ENCODE measurements at regions not wholly inside any gene's neighbourhood (a gene's known extent, or its start where the extent isn't known, plus 50 kb on each side); places are given as distances from the start of the nearest gene placed in this dataset.

DNA sequence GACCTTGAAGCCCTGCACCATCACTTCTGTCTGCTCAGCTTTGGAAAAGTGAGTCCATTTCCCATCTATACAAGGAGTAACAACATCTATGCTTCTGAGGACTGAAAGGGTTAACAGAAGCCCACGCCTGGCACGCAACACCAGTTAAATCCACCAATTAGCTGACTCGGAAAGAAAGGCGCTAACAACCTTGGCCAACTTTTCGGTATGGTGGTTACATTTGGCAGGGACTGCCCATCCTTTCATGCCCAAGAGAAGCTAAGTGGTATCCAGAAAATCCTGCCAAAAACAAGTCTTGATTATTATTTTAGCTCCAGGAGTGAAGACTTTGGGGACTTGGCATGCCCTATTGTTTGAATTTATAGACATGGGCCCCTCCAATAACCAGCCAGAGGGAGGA is 202.3 kb upstream of the RPL38 start:
- H3K27ac ChIP-seq (ENCODE audit: low read depth in 1 of 2, low read length in 2 of 2), result no peak overlapping the region
- DNase-seq, result no peak
- ATAC-seq (ENCODE audit: poor library complexity), result no peak
- H3K4me3 ChIP-seq (ENCODE audit: low read length), result no peak overlapping the region
- peaks cover 2% of the 10 kb centered on the region for H3K4me1 ChIP-seq (ENCODE audit: insufficient read depth, low read length)
- no peaks in the 10 kb centered on the region for H3K9me3 Mint-ChIP-seq
- peaks cover 30% of the 10 kb centered on the region for H3K27me3 Mint-ChIP-seq
- ChIA-PET POLR2A (no interaction called here), CTCF (no interaction called here)
- no peak overlapping the region for H3K4me3 Mint-ChIP-seq
- no peak overlapping the region for H3K27ac Mint-ChIP-seq
- TF ChIP-seq, protein P1, sequence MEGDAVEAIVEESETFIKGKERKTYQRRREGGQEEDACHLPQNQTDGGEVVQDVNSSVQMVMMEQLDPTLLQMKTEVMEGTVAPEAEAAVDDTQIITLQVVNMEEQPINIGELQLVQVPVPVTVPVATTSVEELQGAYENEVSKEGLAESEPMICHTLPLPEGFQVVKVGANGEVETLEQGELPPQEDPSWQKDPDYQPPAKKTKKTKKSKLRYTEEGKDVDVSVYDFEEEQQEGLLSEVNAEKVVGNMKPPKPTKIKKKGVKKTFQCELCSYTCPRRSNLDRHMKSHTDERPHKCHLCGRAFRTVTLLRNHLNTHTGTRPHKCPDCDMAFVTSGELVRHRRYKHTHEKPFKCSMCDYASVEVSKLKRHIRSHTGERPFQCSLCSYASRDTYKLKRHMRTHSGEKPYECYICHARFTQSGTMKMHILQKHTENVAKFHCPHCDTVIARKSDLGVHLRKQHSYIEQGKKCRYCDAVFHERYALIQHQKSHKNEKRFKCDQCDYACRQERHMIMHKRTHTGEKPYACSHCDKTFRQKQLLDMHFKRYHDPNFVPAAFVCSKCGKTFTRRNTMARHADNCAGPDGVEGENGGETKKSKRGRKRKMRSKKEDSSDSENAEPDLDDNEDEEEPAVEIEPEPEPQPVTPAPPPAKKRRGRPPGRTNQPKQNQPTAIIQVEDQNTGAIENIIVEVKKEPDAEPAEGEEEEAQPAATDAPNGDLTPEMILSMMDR (IDR thresholded peaks at IDR 0.05), result no peak
- H3K36me3 ChIP-seq (ENCODE audit: insufficient read depth, low read length), result no peaks in the 10 kb centered on the region
- no peaks in the 10 kb centered on the region for H3K27me3 ChIP-seq (ENCODE audit: control insufficient read depth in 1 of 2, insufficient read depth in 2 of 2, low read length in 2 of 2)
- H3K36me3 Mint-ChIP-seq (ENCODE audit: low read depth), result no peaks in the 10 kb centered on the region
- no peaks in the 10 kb centered on the region for H3K9me3 ChIP-seq (ENCODE audit: control insufficient read depth in 1 of 2, insufficient read depth in 1 of 2, low read length in 2 of 2)
- peaks cover 4% of the 10 kb centered on the region for H3K4me1 Mint-ChIP-seq (ENCODE audit: low read depth)
- intact Hi-C loops (cut with DNase I, micrococcal nuclease), result no loop called here

DNA sequence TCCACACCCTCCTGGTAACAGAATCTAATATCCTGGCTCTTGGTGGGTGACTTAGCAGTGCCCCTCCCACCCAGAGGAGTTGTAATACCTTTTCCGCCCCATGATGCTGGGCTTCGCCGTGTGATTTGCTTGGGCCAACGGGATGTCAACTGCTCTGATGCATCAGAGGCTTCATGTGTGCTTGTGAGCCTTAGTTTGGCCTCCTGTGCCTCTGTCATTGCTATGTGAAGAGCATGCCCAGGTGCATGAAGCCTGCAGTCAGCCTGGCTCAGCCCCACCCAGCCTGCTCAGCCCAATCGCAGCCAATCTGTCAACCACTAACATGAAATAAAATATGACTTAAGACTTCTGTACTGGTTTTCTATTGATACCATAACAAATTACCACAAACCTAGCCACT is 201.2 kb upstream of the RPL38 start:
- Mint-ChIP-seq H3K27me3 (peaks cover 30% of the 10 kb centered on the region), H3K9me3 (no peaks in the 10 kb centered on the region), H3K4me1 (ENCODE audit: low read depth) (peaks cover 4% of the 10 kb centered on the region), H3K27ac (no peak overlapping the region), H3K36me3 (ENCODE audit: low read depth) (no peaks in the 10 kb centered on the region), H3K4me3 (no peak overlapping the region)
- no peak for ATAC-seq (ENCODE audit: poor library complexity)
- ChIA-PET POLR2A (no interaction called here), CTCF (no interaction called here)
- no peak overlapping the region for H3K27ac ChIP-seq (ENCODE audit: low read depth in 1 of 2, low read length in 2 of 2)
- no peaks in the 10 kb centered on the region for H3K36me3 ChIP-seq (ENCODE audit: insufficient read depth, low read length)
- peaks cover 2% of the 10 kb centered on the region for H3K4me1 ChIP-seq (ENCODE audit: insufficient read depth, low read length)
- H3K4me3 ChIP-seq (ENCODE audit: low read length), result no peak overlapping the region
- no peaks in the 10 kb centered on the region for H3K27me3 ChIP-seq (ENCODE audit: control insufficient read depth in 1 of 2, insufficient read depth in 2 of 2, low read length in 2 of 2)
- TF ChIP-seq, protein P1 (IDR thresholded peaks at IDR 0.05), result no peak
- DNase-seq, result no peak
- no peaks in the 10 kb centered on the region for H3K9me3 ChIP-seq (ENCODE audit: control insufficient read depth in 1 of 2, insufficient read depth in 1 of 2, low read length in 2 of 2)
- intact Hi-C loops (cut with DNase I, micrococcal nuclease), result no loop called here

DNA sequence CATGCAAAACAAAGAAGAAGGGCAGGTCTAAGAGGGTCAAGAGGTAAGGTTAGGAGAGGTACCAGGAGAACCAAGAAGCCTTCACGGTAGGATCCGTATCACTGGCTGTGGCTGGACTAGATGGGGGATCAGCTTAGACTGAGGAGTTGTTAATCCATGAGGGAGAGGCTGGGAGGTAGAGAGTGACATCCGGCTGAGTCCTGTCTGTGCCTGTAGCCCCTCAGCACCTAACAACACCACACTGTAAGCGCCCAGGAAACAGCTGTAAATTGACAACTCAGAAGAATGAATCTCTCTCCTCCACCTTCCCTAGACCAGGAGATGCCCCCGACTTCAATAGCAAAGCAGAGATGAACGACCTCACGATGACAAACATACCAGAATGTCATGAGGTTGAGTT is 199.4 kb upstream of the RPL38 start:
- no peaks in the 10 kb centered on the region for H3K36me3 Mint-ChIP-seq (ENCODE audit: low read depth)
- H3K27ac Mint-ChIP-seq, result no peak overlapping the region
- H3K4me3 Mint-ChIP-seq, result no peak overlapping the region
- H3K4me3 ChIP-seq (ENCODE audit: low read length), result no peak overlapping the region
- H3K27me3 ChIP-seq (ENCODE audit: control insufficient read depth in 1 of 2, insufficient read depth in 2 of 2, low read length in 2 of 2), result peaks cover 0 to 2% of the 10 kb centered on the region in 2 experiments
- peaks cover 5% of the 10 kb centered on the region for H3K4me1 Mint-ChIP-seq (ENCODE audit: low read depth)
- no peak overlapping the region for H3K27ac ChIP-seq (ENCODE audit: low read depth in 1 of 2, low read length in 2 of 2)
- no peaks in the 10 kb centered on the region for H3K9me3 Mint-ChIP-seq
- ChIA-PET POLR2A (no interaction called here), CTCF (no interaction called here)
- no peak for ATAC-seq (ENCODE audit: poor library complexity)
- intact Hi-C loops (cut with DNase I, micrococcal nuclease), result no loop called here
- no peaks in the 10 kb centered on the region for H3K36me3 ChIP-seq (ENCODE audit: insufficient read depth, low read length)
- H3K4me1 ChIP-seq (ENCODE audit: insufficient read depth, low read length), result peaks cover 8% of the 10 kb centered on the region
- DNase-seq, result no peak
- TF ChIP-seq, protein P1 (IDR thresholded peaks at IDR 0.05), result no peak
- peaks cover 25% of the 10 kb centered on the region for H3K27me3 Mint-ChIP-seq
- H3K9me3 ChIP-seq (ENCODE audit: control insufficient read depth in 1 of 2, insufficient read depth in 1 of 2, low read length in 2 of 2), result no peaks in the 10 kb centered on the region

Measured in CD4-positive, alpha-beta T cell (primary cell).